Caco-2 (cell line): ENCODE measurements at regions not wholly inside any gene's neighbourhood (a gene's known extent, or its start where the extent isn't known, plus 50 kb on each side); places are given as distances from the start of the nearest gene placed in this dataset.

ENCODE experiments used
- BruUV-seq: library from RNA; stranded (reverse); fragments of 400-500 nt; replicated peaks from 2 replicates; lab custom pipeline; 2021; lab: Mats Ljungman, UMichigan
- CTCF ChIA-PET: fragments of 300-600 bp; sonication (Branson Sonifier 250); formaldehyde crosslinking; loops from one replicate; lab custom pipeline; 2022; ENCODE audit warnings: antibody characterized with exemption; lab: Charles Lee
- POLR2A ChIA-PET: fragments of 300-600 bp; sonication (Branson Sonifier 250); formaldehyde crosslinking; loops from one replicate; lab custom pipeline; 2022; ENCODE audit warnings: antibody characterized with exemption; lab: Charles Lee
- DNase-seq, 2 experiments: peaks; one replicate each; pipeline versions ENCODE4 v3.0.0 to v3.0.0-alpha.2; 2020 to 2022
- H3K27me3 ChIP-seq: replicated peaks from 2 replicates; pipeline ENCODE4 v1.6.0; 2011; ENCODE audit warnings: low read length; ENCODE audit not compliant: control insufficient read depth, insufficient read depth
- H3K36me3 ChIP-seq: 2 replicates; pipeline ENCODE4 v1.5.1; 2011; ENCODE audit warnings: low read length; ENCODE audit not compliant: control insufficient read depth, insufficient read depth
- H3K4me1 ChIP-seq: fragments of 250-450 bp; sonication (Bioruptor Pico); 2 replicates; pipeline ENCODE4 v1.5.1; 2020; ENCODE audit warnings: mild to moderate bottlenecking
- H3K4me3 ChIP-seq: 2 replicates; pipeline ENCODE4 v1.5.1; 2011; ENCODE audit warnings: low read depth, mild to moderate bottlenecking, control low read depth, low read length
- H3K9me3 ChIP-seq: fragments of 250-450 bp; sonication (Bioruptor Pico); 2 replicates; pipeline ENCODE4 v1.5.1; 2020; ENCODE audit warnings: mild to moderate bottlenecking, moderate library complexity
- H3K27ac Mint-ChIP-seq: one replicate; pipeline ENCODE4 v1.8.0; 2022; ENCODE audit warnings: mixed read lengths; ENCODE audit not compliant: unreplicated experiment
- H3K27me3 Mint-ChIP-seq: one replicate; pipeline ENCODE4 v1.8.0; 2022; ENCODE audit warnings: mixed read lengths; ENCODE audit not compliant: insufficient read depth, unreplicated experiment
- H3K36me3 Mint-ChIP-seq: one replicate; pipeline ENCODE4 v1.8.0; 2022; ENCODE audit warnings: mild to moderate bottlenecking, mixed read lengths; ENCODE audit not compliant: insufficient read depth, unreplicated experiment
- H3K4me1 Mint-ChIP-seq: one replicate; pipeline ENCODE4 v1.8.0; 2022; ENCODE audit warnings: low read depth, mixed read lengths; ENCODE audit not compliant: unreplicated experiment
- H3K4me3 Mint-ChIP-seq: one replicate; pipeline ENCODE4 v1.8.0; 2022; ENCODE audit warnings: mild to moderate bottlenecking, moderate library complexity, mixed read lengths; ENCODE audit not compliant: unreplicated experiment
- H3K9me3 Mint-ChIP-seq: one replicate; pipeline ENCODE4 v1.8.0; 2022; ENCODE audit warnings: mixed read lengths; ENCODE audit not compliant: unreplicated experiment
- intact Hi-C: fragments of 100-400 bp; cut with micrococcal nuclease; formaldehyde crosslinking; loops from one replicate; pipeline ENCODE4 v1.10.0; 2022; ENCODE audit not compliant: unreplicated experiment
- TF ChIP-seq, protein P1 (sequence below), 2 experiments: fragments of 200-600 bp in 1 of 2; IDR thresholded peaks; 1 replicate in 1 of 2; 2 replicates in 1 of 2; pipeline versions ENCODE4 v1.5.1 to v1.8.0; 2011 to 2022; ENCODE audit warnings: antibody characterized with exemption in 1 of 2, control low read depth in 1 of 2, inconsistent platforms in 1 of 2, low read depth in 1 of 2, low read length in 1 of 2, mild to moderate bottlenecking in 1 of 2, moderate library complexity in 1 of 2; ENCODE audit not compliant: insufficient read depth in 1 of 2, severe bottlenecking in 1 of 2, unreplicated experiment in 1 of 2

DNA sequence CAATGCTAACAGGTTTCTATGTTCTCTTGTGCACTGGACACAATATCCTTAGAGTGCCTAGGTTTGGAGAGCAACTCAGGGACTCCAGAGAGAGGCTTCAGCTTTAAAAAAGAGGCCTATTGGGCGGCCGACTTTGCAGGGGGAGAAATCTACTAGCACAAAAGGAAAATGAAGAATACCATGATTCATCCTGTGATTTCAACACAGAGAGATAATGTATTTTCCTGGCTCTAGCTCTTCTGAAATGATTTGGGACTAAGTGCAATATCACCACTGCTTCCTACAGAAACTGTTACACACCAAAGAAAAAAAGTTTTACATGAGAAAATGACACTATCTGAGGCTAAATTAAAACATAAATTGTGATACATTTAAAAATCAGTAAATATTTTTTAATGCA is 146.1 kb upstream of the TSLP start:
- Histone ChIP-seq H3K27me3 (no peaks in the 10 kb centered on the region), H3K36me3 (no peaks in the 10 kb centered on the region), H3K4me1 (no peaks in the 10 kb centered on the region), H3K4me3 (no peak overlapping the region), H3K9me3 (no peaks in the 10 kb centered on the region)
- no TSS peak for BruUV-seq
- ChIA-PET POLR2A (no interaction called here), CTCF (no interaction called here)
- intact Hi-C loops = loop anchor here (10.0 kb wide), 1 partner anchor 139 kb away; no protein-coding TSS in a partner anchor
- TF ChIP-seq, protein P1, sequence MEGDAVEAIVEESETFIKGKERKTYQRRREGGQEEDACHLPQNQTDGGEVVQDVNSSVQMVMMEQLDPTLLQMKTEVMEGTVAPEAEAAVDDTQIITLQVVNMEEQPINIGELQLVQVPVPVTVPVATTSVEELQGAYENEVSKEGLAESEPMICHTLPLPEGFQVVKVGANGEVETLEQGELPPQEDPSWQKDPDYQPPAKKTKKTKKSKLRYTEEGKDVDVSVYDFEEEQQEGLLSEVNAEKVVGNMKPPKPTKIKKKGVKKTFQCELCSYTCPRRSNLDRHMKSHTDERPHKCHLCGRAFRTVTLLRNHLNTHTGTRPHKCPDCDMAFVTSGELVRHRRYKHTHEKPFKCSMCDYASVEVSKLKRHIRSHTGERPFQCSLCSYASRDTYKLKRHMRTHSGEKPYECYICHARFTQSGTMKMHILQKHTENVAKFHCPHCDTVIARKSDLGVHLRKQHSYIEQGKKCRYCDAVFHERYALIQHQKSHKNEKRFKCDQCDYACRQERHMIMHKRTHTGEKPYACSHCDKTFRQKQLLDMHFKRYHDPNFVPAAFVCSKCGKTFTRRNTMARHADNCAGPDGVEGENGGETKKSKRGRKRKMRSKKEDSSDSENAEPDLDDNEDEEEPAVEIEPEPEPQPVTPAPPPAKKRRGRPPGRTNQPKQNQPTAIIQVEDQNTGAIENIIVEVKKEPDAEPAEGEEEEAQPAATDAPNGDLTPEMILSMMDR (IDR thresholded peaks at IDR 0.05; ENCODE audit: insufficient read depth in 1 of 2, low read depth in 1 of 2, low read length in 1 of 2, severe bottlenecking in 1 of 2, unreplicated experiment in 1 of 2) = no peak
- Mint-ChIP-seq H3K27ac (no peak overlapping the region), H3K4me1 (no peaks in the 10 kb centered on the region), H3K27me3 (peaks cover 9% of the 10 kb centered on the region), H3K36me3 (no peaks in the 10 kb centered on the region), H3K4me3 (no peak overlapping the region), H3K9me3 (no peaks in the 10 kb centered on the region)
- no peak for DNase-seq

DNA sequence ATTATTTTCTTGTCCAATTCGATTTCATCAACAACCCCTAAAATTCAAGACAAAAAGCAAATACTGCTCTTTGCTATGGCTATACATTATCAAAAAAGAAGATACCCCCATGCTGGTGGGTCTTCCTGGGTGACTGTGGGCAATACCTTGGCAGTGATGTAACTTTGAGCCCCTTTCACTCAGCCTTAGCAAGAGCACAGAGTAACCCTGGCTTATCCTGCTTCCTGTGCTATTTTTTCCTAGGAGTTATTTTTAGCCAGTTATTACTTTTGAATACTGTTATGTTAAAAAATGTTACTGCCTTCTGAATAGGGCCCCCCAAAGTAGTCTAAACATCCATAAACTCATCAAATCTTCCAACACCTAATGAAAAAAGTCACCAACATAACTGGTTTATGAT is 145.6 kb upstream of the TSLP start:
- intact Hi-C loops = loop anchor here (10.0 kb wide), 1 partner anchor 139 kb away; no protein-coding TSS in a partner anchor
- Mint-ChIP-seq H3K36me3 (no peaks in the 10 kb centered on the region), H3K4me3 (no peak overlapping the region), H3K4me1 (no peaks in the 10 kb centered on the region), H3K9me3 (no peaks in the 10 kb centered on the region), H3K27ac (no peak overlapping the region), H3K27me3 (peaks cover 9% of the 10 kb centered on the region)
- Histone ChIP-seq H3K36me3 (no peaks in the 10 kb centered on the region), H3K27me3 (no peaks in the 10 kb centered on the region), H3K4me3 (no peak overlapping the region), H3K9me3 (no peaks in the 10 kb centered on the region), H3K4me1 (no peaks in the 10 kb centered on the region)
- no peak for DNase-seq
- no TSS peak for BruUV-seq
- CTCF ChIA-PET = no interaction called here
- POLR2A ChIA-PET = no interaction called here
- TF ChIP-seq, protein P1 (IDR thresholded peaks at IDR 0.05; ENCODE audit: insufficient read depth in 1 of 2, low read depth in 1 of 2, low read length in 1 of 2, severe bottlenecking in 1 of 2, unreplicated experiment in 1 of 2) = no peak

DNA sequence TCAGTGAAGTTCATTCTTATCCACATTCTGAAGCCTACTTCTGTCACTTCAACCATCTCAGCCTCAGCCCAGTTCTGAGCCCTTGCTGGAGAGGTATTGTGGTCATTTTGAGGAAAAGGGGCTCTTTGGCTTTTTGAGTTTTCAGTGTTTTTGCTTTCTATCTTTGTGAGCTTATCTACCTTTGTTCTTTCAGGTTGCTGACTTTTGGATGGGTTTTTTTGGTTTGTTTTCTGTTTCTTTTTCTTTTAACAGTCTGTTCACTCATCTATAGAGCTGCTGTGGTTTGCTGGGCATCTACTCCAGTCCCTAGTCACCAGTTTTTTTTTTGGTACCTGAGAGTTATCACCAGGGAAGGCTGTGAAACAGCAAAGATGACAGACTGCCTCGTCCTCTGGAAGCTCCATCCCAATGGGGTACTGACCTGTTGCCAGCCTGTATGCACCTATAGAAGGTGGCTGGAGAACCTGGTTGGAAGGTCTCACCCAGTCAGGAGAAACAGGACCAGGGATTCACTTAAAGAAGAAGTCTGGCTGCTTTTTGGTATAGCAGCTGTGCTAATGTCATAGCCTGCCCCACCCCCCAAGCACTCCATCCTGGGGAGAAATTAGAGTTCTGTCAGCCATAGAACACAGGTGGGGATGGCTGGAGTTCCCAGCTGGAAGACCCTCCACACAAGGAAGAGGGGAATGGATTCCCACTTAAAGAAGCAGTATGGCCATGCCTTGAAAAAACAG is 138.6 kb upstream of the TSLP start:
- Histone ChIP-seq H3K36me3 (no peaks in the 10 kb centered on the region), H3K9me3 (no peaks in the 10 kb centered on the region), H3K4me1 (no peaks in the 10 kb centered on the region), H3K4me3 (no peak overlapping the region), H3K27me3 (no peaks in the 10 kb centered on the region)
- H3K4me1 Mint-ChIP-seq = no peaks in the 10 kb centered on the region
- peaks cover 9% of the 10 kb centered on the region for H3K27me3 Mint-ChIP-seq
- H3K36me3 Mint-ChIP-seq = no peaks in the 10 kb centered on the region
- ChIA-PET CTCF (no interaction called here), POLR2A (interaction anchor here (0.6 kb wide), 1 partner anchor 47 kb away, joined by 3 read pairs; no protein-coding TSS in a partner anchor)
- TF ChIP-seq, protein P1 (IDR thresholded peaks at IDR 0.05; ENCODE audit: insufficient read depth in 1 of 2, low read depth in 1 of 2, low read length in 1 of 2, severe bottlenecking in 1 of 2, unreplicated experiment in 1 of 2) = no peak
- intact Hi-C loops = no loop called here
- no peak overlapping the region for H3K27ac Mint-ChIP-seq
- no peaks in the 10 kb centered on the region for H3K9me3 Mint-ChIP-seq
- DNase-seq = no peak
- no peak overlapping the region for H3K4me3 Mint-ChIP-seq
- no TSS peak for BruUV-seq
